ENCODE measurements at regions not wholly inside any gene's neighbourhood (a gene's known extent, or its start where the extent isn't known, plus 50 kb on each side); places are given as distances from the start of the nearest gene placed in this dataset.

DNA sequence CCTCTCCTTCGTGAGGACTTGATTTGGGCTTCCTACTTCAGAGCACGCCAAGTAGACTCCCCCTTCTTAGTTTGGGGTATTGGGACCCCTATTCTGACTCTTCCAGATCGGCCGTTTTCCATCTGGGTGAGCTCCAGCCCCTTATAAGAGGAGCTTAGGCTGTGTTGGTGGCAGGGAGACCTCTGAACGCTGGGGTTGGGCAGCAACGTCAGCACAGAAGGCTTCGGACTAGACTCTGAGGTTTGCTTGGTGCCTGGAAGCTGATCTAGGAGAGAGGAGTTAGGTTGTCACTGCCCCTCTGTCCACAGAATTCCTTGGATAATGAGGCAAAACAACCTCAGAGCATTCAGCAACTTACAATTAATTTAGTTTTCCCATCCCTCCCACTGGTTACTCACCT lies 99.2 kb upstream of the RTL1 start:
- no peaks in the 10 kb centered on the region for H4K20me1 ChIP-seq (ENCODE audit: insufficient read depth, low read length)
- DNase-seq (ENCODE audit: low spot score) (no peak), FAIRE-seq (no peak), ATAC-seq (no peak)
- no peaks in the 10 kb centered on the region for H3K4me1 ChIP-seq (ENCODE audit: insufficient read depth, low read length)
- H3K9ac ChIP-seq (ENCODE audit: insufficient read depth, low read depth, low read length), result no peak overlapping the region
- in situ Hi-C loops (cut with HindIII; ENCODE audit: extremely low pct_ligation_motif_present, low pct_unique_long_range_greater_than_20kb) (no loop called here), intact Hi-C loops (cut with micrococcal nuclease; ENCODE audit: unreplicated experiment) (no loop called here)
- WGBS (ENCODE audit: low lambda C conversion rate), result 0% methylated on average over 7 of the region's 7 CpGs
- peaks cover 7 to 53% of the 10 kb centered on the region in 2 experiments for H3K27me3 ChIP-seq (ENCODE audit: control insufficient read depth in 1 of 2, insufficient read depth in 2 of 2, low read length in 2 of 2)
- H3K27ac ChIP-seq (ENCODE audit: extremely low read length, insufficient read depth, low read length), result no peak overlapping the region
- BruUV-seq (replicated peaks), result no TSS peak
- ChIA-PET CTCF (ENCODE audit: low intra/inter-chr PET ratio, low total read pairs) (no interaction called here), POLR2A (no interaction called here)
- TF ChIP-seq ZNF101 (CRISPR knock-in tag; IDR thresholded peaks at IDR 0.05; ENCODE audit: borderline replicate concordance, low read depth), result no peak
- TF ChIP-seq U2AF2 (IDR thresholded peaks at IDR 0.05; ENCODE audit: low read depth, low read length), result no peak
- TF ChIP-seq GATAD2A (CRISPR knock-in tag; IDR thresholded peaks at IDR 0.05), result no peak
- no peaks in the 10 kb centered on the region for H3K36me3 ChIP-seq (replicated peaks in 1 of 2; ENCODE audit: control insufficient read depth in 1 of 2, insufficient read depth in 2 of 2, low read length in 2 of 2)
- no peaks in the 10 kb centered on the region for H3K79me2 ChIP-seq (ENCODE audit: insufficient read depth, low read length)
- no peak overlapping the region for H3K4me2 ChIP-seq (ENCODE audit: low read depth, low read length)
- no peaks in the 10 kb centered on the region for H3K9me3 ChIP-seq (ENCODE audit: low read length)
- H3K4me3 ChIP-seq (replicated peaks in 1 of 3; ENCODE audit: insufficient read depth in 1 of 3, low read depth in 2 of 3, low read length in 3 of 3), result no peak overlapping the region
- H2AFZ ChIP-seq (ENCODE audit: low read length), result no peak overlapping the region

- H3K36me3 ChIP-seq (replicated peaks in 1 of 2; ENCODE audit: control insufficient read depth in 1 of 2, insufficient read depth in 2 of 2, low read length in 2 of 2), result no peaks in the 10 kb centered on the region
- POLR2A ChIA-PET, result no interaction called here
- CTCF ChIA-PET (ENCODE audit: low intra/inter-chr PET ratio, low total read pairs), result no interaction called here
- H3K4me1 ChIP-seq (ENCODE audit: insufficient read depth, low read length), result no peaks in the 10 kb centered on the region
- in situ Hi-C loops (cut with HindIII; ENCODE audit: extremely low pct_ligation_motif_present, low pct_unique_long_range_greater_than_20kb), result no loop called here
- H3K27me3 ChIP-seq (ENCODE audit: control insufficient read depth in 1 of 2, insufficient read depth in 2 of 2, low read length in 2 of 2), result peaks cover 7 to 66% of the 10 kb centered on the region in 2 experiments
- no peak for DNase-seq (ENCODE audit: low spot score)
- H4K20me1 ChIP-seq (ENCODE audit: insufficient read depth, low read length), result no peaks in the 10 kb centered on the region
- no peak for ATAC-seq
- no peak overlapping the region for H3K9ac ChIP-seq (ENCODE audit: insufficient read depth, low read depth, low read length)
- 14% methylated on average over 9 of the region's 9 CpGs for WGBS (ENCODE audit: low lambda C conversion rate)
- intact Hi-C loops (cut with micrococcal nuclease; ENCODE audit: unreplicated experiment), result no loop called here
- H3K79me2 ChIP-seq (ENCODE audit: insufficient read depth, low read length), result no peaks in the 10 kb centered on the region
- no peak overlapping the region for H3K4me3 ChIP-seq (replicated peaks in 1 of 3; ENCODE audit: insufficient read depth in 1 of 3, low read depth in 2 of 3, low read length in 3 of 3)
- H3K9me3 ChIP-seq (ENCODE audit: low read length), result no peaks in the 10 kb centered on the region
- FAIRE-seq, result no peak
- no peak overlapping the region for H2AFZ ChIP-seq (ENCODE audit: low read length)
- no peak overlapping the region for H3K27ac ChIP-seq (ENCODE audit: extremely low read length, insufficient read depth, low read length)
- H3K4me2 ChIP-seq (ENCODE audit: low read depth, low read length), result no peak overlapping the region
- BruUV-seq (replicated peaks), result no TSS peak
- TF ChIP-seq HHEX (CRISPR knock-in tag; IDR thresholded peaks at IDR 0.05) (no peak), ZNF281 (CRISPR knock-in tag; IDR thresholded peaks at IDR 0.05; ENCODE audit: borderline replicate concordance) (no peak), STAT5B (CRISPR knock-in tag; IDR thresholded peaks at IDR 0.05) (no peak), NFE2 (CRISPR knock-in tag; IDR thresholded peaks at IDR 0.05) (no peak), IRF1 (CRISPR knock-in tag; IDR thresholded peaks at IDR 0.05; ENCODE audit: low read depth) (no peak)
- TF ChIP-seq, protein P1, sequence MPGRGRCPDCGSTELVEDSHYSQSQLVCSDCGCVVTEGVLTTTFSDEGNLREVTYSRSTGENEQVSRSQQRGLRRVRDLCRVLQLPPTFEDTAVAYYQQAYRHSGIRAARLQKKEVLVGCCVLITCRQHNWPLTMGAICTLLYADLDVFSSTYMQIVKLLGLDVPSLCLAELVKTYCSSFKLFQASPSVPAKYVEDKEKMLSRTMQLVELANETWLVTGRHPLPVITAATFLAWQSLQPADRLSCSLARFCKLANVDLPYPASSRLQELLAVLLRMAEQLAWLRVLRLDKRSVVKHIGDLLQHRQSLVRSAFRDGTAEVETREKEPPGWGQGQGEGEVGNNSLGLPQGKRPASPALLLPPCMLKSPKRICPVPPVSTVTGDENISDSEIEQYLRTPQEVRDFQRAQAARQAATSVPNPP (CRISPR knock-in tag; IDR thresholded peaks at IDR 0.05), result no peak
- TF ChIP-seq, protein P2, sequence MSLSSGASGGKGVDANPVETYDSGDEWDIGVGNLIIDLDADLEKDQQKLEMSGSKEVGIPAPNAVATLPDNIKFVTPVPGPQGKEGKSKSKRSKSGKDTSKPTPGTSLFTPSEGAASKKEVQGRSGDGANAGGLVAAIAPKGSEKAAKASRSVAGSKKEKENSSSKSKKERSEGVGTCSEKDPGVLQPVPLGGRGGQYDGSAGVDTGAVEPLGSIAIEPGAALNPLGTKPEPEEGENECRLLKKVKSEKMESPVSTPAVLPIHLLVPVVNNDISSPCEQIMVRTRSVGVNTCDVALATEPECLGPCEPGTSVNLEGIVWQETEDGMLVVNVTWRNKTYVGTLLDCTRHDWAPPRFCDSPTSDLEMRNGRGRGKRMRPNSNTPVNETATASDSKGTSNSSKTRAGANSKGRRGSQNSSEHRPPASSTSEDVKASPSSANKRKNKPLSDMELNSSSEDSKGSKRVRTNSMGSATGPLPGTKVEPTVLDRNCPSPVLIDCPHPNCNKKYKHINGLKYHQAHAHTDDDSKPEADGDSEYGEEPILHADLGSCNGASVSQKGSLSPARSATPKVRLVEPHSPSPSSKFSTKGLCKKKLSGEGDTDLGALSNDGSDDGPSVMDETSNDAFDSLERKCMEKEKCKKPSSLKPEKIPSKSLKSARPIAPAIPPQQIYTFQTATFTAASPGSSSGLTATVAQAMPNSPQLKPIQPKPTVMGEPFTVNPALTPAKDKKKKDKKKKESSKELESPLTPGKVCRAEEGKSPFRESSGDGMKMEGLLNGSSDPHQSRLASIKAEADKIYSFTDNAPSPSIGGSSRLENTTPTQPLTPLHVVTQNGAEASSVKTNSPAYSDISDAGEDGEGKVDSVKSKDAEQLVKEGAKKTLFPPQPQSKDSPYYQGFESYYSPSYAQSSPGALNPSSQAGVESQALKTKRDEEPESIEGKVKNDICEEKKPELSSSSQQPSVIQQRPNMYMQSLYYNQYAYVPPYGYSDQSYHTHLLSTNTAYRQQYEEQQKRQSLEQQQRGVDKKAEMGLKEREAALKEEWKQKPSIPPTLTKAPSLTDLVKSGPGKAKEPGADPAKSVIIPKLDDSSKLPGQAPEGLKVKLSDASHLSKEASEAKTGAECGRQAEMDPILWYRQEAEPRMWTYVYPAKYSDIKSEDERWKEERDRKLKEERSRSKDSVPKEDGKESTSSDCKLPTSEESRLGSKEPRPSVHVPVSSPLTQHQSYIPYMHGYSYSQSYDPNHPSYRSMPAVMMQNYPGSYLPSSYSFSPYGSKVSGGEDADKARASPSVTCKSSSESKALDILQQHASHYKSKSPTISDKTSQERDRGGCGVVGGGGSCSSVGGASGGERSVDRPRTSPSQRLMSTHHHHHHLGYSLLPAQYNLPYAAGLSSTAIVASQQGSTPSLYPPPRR (CRISPR knock-in tag; IDR thresholded peaks at IDR 0.05; ENCODE audit: borderline replicate concordance), result no peak
Observed at GRCh38 chr14:101004176-101004575, 100.7 kb upstream of the RTL1 start.
